ENCODE measurements at regions not wholly inside any gene's neighbourhood (a gene's known extent, or its start where the extent isn't known, plus 50 kb on each side); places are given as distances from the start of the nearest gene placed in this dataset.

DNA sequence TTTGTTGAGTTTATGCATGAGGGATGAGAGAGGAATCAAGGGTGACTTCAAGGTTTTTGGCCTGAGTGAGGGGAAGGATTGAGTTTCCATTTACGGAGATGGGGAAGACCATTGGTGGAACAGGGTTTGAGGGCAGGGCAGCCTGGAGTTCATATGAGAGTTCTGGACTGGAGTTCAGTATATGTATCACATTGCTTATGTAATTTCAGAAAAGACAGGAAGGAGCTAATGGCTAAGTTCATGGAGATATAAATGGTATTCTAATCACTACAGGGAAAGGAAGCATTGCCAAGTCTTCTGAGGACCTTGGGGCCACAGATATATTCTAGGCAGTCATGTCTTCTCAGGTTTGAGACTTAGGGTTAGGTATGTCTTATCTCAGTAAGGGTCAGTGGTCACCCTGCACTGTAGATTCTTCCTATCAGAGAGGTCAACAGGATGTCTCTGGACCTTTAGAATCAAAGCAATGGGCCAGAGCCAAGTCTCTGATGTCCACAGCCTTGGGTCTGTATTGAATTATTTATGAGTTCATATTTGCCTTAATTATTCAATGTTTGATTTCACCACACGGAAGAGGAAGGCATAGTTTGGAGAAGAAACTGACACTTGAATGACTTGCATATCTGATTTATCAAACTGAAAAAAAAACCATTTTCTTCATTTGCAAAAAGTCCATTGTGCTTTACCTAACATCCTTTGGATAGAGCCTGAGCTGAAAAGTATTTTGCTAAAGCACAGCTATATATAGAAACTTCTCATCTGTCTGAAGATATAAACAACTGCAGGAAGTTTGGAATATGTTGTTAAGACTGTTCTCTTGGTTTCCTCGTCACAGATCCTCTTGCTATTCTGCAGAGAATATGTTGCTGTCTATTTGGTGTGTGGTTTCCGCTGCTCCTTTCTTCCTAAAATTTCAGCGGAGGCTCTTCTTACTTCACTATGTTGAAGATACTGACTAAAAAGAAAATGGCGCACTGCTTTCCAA lies 139.5 kb downstream of the PDGFRA start:
- H3K4me1 ChIP-seq = no peaks in the 10 kb centered on the region
- H3K27me3 ChIP-seq = no peaks in the 10 kb centered on the region
- no peaks in the 10 kb centered on the region for H3K36me3 ChIP-seq
- no peaks in the 10 kb centered on the region for H3K9me3 ChIP-seq
- no peak overlapping the region for H3K4me3 ChIP-seq
- TF ChIP-seq, protein P1, sequence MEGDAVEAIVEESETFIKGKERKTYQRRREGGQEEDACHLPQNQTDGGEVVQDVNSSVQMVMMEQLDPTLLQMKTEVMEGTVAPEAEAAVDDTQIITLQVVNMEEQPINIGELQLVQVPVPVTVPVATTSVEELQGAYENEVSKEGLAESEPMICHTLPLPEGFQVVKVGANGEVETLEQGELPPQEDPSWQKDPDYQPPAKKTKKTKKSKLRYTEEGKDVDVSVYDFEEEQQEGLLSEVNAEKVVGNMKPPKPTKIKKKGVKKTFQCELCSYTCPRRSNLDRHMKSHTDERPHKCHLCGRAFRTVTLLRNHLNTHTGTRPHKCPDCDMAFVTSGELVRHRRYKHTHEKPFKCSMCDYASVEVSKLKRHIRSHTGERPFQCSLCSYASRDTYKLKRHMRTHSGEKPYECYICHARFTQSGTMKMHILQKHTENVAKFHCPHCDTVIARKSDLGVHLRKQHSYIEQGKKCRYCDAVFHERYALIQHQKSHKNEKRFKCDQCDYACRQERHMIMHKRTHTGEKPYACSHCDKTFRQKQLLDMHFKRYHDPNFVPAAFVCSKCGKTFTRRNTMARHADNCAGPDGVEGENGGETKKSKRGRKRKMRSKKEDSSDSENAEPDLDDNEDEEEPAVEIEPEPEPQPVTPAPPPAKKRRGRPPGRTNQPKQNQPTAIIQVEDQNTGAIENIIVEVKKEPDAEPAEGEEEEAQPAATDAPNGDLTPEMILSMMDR (IDR thresholded peaks at IDR 0.05) = no peak
- TF ChIP-seq POLR2A (IDR thresholded peaks at IDR 0.05) (no peak), POLR2AphosphoS5 (IDR thresholded peaks at IDR 0.05; ENCODE audit: insufficient read depth in 1 of 2, low read depth in 1 of 2) (no peak)
- DNase-seq (ENCODE audit: extremely low spot score in 2 of 2) = no peak
- no peak overlapping the region for H3K27ac ChIP-seq
- intact Hi-C loops (cut with DNase I) = no loop called here

DNA sequence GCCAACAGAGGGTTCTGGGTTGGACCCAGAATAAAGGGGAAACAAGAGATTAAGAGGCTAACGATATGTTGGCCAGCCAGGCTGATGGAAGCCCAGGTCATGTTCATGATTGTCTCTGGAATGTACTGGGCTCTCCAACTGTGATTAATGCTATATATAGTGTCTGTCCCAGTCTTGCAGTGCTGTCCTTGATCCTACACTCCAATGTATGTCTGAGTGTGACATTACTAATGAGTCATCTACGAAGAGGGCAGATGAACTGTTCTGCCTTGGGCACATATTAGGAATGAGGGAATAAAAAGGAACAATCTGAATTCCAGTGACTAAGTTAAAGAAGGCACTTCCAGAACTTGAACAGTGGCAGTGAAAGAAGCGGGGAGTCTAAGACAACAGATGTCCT lies 142.1 kb downstream of the PDGFRA start:
- Histone ChIP-seq H3K36me3 (no peaks in the 10 kb centered on the region), H3K9me3 (no peaks in the 10 kb centered on the region), H3K27ac (no peak overlapping the region), H3K4me3 (no peak overlapping the region), H3K4me1 (no peaks in the 10 kb centered on the region), H3K27me3 (no peaks in the 10 kb centered on the region)
- DNase-seq (ENCODE audit: extremely low spot score in 2 of 2) = no peak
- TF ChIP-seq POLR2A (IDR thresholded peaks at IDR 0.05) = no peak
- no peak for TF ChIP-seq POLR2AphosphoS5 (IDR thresholded peaks at IDR 0.05; ENCODE audit: insufficient read depth in 1 of 2, low read depth in 1 of 2)
- TF ChIP-seq, protein P1 (IDR thresholded peaks at IDR 0.05) = no peak
- intact Hi-C loops (cut with DNase I) = no loop called here

DNA sequence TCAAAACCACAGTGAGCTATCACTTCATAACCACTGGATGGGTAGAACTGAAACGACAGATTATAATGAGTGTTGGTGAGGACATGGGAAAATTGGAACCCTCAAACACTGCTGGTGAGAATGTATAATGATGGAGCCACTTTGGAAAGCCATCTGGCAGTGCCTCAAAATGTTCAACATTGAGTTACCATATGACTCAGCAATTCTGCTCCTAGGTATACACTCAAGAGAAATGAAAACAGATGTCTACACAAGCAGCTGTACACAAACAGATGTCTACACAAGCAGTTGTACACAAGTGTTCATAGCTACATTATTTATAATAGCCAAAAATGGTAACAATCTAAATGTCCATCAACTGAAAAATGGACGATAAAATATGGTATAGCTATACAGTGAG lies 143.9 kb downstream of the PDGFRA start:
- H3K4me1 ChIP-seq = no peaks in the 10 kb centered on the region
- intact Hi-C loops (cut with DNase I) = no loop called here
- no peaks in the 10 kb centered on the region for H3K27me3 ChIP-seq
- no peak overlapping the region for H3K27ac ChIP-seq
- no peaks in the 10 kb centered on the region for H3K9me3 ChIP-seq
- H3K36me3 ChIP-seq = no peaks in the 10 kb centered on the region
- no peak for DNase-seq (ENCODE audit: extremely low spot score in 2 of 2)
- H3K4me3 ChIP-seq = no peak overlapping the region
- TF ChIP-seq POLR2A (IDR thresholded peaks at IDR 0.05) = no peak
- TF ChIP-seq, protein P1 (IDR thresholded peaks at IDR 0.05) = no peak

DNA sequence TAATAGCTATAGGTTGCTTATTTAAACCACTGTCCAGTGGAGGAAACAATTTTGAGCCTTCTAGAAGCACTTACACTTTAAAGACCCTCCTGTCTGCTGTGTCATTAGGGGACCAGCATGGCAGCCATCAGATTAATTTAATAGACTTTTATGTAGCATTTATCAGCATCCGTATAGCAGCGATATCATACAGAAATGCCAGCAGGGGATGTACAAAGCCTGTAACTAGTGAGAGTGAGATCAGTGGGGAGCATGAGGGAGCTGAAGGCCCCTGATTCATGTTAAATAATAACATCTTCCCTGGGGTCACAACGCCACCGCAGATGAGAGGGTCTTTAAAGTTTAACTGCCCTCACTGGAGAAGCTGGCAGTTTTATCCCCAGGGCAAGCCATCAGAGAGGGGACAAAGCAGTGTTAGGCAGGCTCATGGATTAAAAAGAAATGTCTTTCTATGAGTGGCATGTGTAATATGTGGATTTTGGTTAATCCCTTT lies 144.7 kb downstream of the PDGFRA start:
- no peak overlapping the region for H3K4me3 ChIP-seq
- TF ChIP-seq POLR2A (IDR thresholded peaks at IDR 0.05) (no peak), POLR2AphosphoS5 (IDR thresholded peaks at IDR 0.05; ENCODE audit: insufficient read depth in 1 of 2, low read depth in 1 of 2) (no peak)
- TF ChIP-seq, protein P1 (IDR thresholded peaks at IDR 0.05) = no peak
- H3K27ac ChIP-seq = no peak overlapping the region
- H3K27me3 ChIP-seq = no peaks in the 10 kb centered on the region
- no peak for DNase-seq (ENCODE audit: extremely low spot score in 2 of 2)
- no peaks in the 10 kb centered on the region for H3K36me3 ChIP-seq
- intact Hi-C loops (cut with DNase I) = no loop called here
- H3K4me1 ChIP-seq = no peaks in the 10 kb centered on the region
- H3K9me3 ChIP-seq = no peaks in the 10 kb centered on the region

DNA sequence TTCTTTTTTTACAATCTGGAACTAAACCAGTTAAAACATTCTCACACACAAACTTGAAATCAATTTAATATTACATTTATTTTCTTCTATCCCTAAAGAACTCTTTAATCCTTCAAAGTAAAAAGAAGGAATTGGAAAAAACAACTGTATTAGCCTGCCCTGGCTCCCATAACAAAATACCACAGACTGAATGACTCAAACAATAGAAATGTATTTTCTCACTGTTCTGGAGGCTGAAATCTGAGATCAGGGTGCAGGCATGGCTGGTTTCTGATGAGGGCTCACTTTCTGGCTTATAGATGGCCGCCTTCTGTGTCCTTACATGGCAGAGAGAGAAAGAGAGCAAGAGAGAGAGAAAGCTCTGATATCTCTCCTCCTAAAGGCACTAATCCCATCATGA lies 149.4 kb downstream of the PDGFRA start:
- no peaks in the 10 kb centered on the region for H3K9me3 ChIP-seq
- no peak for DNase-seq (ENCODE audit: extremely low spot score in 2 of 2)
- H3K27me3 ChIP-seq = no peaks in the 10 kb centered on the region
- no peaks in the 10 kb centered on the region for H3K36me3 ChIP-seq
- H3K4me1 ChIP-seq = no peaks in the 10 kb centered on the region
- intact Hi-C loops (cut with DNase I) = no loop called here
- H3K4me3 ChIP-seq = no peak overlapping the region
- no peak overlapping the region for H3K27ac ChIP-seq
- TF ChIP-seq POLR2A (IDR thresholded peaks at IDR 0.05) (no peak), POLR2AphosphoS5 (IDR thresholded peaks at IDR 0.05; ENCODE audit: insufficient read depth in 1 of 2, low read depth in 1 of 2) (no peak)
- TF ChIP-seq, protein P1 (IDR thresholded peaks at IDR 0.05) = no peak
